ENCODE measurements at regions not wholly inside any gene's neighbourhood (a gene's known extent, or its start where the extent isn't known, plus 50 kb on each side); places are given as distances from the start of the nearest gene placed in this dataset.

DNA sequence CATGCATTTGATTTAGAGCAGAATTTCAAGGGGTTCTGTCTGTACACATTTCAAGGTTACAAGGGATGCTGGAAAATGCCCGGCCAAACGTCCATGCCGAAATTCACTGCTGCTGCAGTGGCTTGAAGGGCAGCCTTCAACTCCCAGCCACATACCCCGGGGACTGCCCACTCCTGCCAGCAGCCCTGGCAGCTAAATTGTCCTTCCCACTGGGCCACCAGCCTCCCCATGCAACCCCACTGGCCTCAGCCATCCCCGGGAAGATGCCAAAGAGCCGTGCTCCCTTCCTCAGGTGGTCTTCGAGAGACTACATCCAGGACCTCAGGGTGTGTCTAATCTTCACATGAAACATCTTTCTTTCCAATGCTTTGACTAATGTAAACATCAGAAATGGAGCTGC lies 478.7 kb upstream of the MYT1L start:
- TF ChIP-seq, protein P1, sequence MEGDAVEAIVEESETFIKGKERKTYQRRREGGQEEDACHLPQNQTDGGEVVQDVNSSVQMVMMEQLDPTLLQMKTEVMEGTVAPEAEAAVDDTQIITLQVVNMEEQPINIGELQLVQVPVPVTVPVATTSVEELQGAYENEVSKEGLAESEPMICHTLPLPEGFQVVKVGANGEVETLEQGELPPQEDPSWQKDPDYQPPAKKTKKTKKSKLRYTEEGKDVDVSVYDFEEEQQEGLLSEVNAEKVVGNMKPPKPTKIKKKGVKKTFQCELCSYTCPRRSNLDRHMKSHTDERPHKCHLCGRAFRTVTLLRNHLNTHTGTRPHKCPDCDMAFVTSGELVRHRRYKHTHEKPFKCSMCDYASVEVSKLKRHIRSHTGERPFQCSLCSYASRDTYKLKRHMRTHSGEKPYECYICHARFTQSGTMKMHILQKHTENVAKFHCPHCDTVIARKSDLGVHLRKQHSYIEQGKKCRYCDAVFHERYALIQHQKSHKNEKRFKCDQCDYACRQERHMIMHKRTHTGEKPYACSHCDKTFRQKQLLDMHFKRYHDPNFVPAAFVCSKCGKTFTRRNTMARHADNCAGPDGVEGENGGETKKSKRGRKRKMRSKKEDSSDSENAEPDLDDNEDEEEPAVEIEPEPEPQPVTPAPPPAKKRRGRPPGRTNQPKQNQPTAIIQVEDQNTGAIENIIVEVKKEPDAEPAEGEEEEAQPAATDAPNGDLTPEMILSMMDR (conservative IDR thresholded peaks at IDR 0.05; ENCODE audit: low read depth, low read length), result no peak
- H3K4me3 ChIP-seq (ENCODE audit: low read depth, low read length), result no peak overlapping the region
- no peak for DNase-seq (ENCODE audit: low read depth)

DNA sequence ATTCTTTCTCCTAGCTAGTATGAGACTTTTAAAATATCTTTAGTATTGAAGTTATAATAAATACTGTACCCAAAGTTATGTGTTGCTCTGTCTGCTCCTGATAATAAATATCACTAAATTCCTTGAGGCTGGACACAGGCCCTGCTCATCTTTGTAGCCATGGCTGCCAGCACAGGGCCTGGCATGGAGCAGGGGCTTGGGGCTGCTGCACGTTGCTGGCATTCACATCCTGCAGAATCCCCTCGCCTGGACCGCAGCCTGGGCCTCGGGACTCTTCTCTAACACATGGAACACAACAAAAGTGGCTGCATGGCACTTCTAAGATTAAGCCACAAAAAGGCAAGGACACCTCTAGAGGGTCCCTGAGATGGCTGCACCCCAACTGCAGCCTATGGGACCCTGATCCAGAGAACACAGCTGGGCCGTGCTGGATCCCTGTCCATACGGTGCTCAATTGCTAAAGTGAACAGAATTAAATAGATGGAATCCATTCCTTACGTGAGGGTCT lies 477.5 kb upstream of the MYT1L start:
- TF ChIP-seq, protein P1 (conservative IDR thresholded peaks at IDR 0.05; ENCODE audit: low read depth, low read length), result no peak
- H3K4me3 ChIP-seq (ENCODE audit: low read depth, low read length), result no peak overlapping the region
- DNase-seq (ENCODE audit: low read depth), result no peak

DNA sequence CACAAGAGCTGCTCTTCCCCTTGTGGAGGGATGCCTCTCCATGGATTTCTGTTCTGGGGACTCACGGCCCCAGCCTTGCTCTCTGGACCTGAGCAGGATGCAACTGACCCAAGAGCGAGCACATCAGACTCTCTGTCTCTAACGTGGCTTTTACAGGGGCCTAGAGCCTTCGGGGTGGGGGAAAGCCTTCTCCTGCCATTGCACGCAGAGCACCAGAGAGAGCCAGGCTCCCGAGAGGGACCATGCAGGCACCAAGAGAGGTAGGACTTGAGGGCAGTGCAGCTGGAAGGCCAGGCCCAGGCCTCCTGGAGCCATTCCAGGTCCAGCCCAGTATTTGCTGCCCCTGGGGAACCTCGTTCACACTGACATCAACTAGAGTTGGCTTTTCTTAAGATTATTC lies 475.6 kb upstream of the MYT1L start:
- no peak overlapping the region for H3K4me3 ChIP-seq (ENCODE audit: low read depth, low read length)
- TF ChIP-seq, protein P1 (conservative IDR thresholded peaks at IDR 0.05; ENCODE audit: low read depth, low read length), result no peak
- DNase-seq (ENCODE audit: low read depth), result no peak

DNA sequence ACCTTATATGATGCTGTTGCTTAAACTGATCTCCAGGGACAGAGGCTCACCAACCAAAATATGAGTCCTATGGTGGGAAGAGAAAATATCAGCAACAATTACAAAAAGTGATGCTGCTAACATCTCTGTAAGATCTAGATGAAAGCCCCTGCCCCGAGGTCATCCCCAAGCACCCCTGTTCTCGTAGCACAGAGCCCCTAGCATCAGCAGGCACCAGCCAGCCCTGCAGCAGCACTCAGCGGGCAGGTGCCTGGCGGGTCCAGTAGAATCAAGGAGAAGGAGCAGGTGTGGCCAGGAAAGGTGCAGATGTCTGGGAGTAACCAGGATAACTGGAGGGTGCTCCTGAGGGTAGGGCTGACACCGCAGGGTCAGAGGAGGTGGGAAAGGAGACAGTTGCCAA lies 474.2 kb upstream of the MYT1L start:
- TF ChIP-seq, protein P1 (conservative IDR thresholded peaks at IDR 0.05; ENCODE audit: low read depth, low read length), result no peak
- no peak for DNase-seq (ENCODE audit: low read depth)
- H3K4me3 ChIP-seq (ENCODE audit: low read depth, low read length), result no peak overlapping the region

DNA sequence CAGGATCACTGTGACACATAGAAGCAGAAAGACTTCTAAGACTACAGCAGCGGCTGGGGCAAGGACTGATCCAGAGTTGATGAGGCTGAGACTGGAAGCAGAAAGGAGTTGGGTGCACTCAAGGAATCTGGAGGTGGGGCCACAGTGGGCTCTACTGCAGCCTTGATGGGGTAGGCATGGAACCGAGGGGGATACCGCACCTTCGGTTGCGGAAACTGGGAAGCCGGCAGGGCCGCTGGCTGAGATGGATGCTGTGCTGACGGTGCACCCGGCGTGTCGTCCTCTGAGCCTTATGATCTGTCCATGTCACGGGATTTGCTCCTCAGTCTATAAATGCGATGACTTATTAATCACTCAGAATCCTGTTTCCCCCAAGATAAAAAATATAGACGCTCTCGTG lies 473.5 kb upstream of the MYT1L start:
- no peak for DNase-seq (ENCODE audit: low read depth)
- TF ChIP-seq, protein P1 (conservative IDR thresholded peaks at IDR 0.05; ENCODE audit: low read depth, low read length), result no peak
- H3K4me3 ChIP-seq (ENCODE audit: low read depth, low read length), result no peak overlapping the region

DNA sequence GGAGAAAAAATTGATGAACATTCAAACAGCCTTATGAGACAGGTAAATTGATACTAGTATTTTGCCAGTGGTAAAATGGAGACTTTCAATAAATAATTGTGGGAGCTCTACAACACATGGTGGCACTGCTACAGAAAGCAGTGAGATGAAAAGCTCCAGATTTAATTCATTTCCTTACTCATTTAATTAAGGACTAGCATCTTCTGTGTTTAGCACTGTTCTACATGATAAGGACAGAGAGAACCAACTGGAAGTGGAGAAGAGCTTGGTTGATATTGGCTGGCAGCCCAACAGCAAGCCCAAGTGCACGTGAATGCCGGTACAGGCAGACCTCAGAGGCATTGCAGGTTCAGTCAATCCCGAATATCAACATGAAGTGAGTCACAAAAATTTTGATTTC lies 470.4 kb upstream of the MYT1L start:
- no peak overlapping the region for H3K4me3 ChIP-seq (ENCODE audit: low read depth, low read length)
- no peak for DNase-seq (ENCODE audit: low read depth)
- TF ChIP-seq, protein P1 (conservative IDR thresholded peaks at IDR 0.05; ENCODE audit: low read depth, low read length), result no peak

DNA sequence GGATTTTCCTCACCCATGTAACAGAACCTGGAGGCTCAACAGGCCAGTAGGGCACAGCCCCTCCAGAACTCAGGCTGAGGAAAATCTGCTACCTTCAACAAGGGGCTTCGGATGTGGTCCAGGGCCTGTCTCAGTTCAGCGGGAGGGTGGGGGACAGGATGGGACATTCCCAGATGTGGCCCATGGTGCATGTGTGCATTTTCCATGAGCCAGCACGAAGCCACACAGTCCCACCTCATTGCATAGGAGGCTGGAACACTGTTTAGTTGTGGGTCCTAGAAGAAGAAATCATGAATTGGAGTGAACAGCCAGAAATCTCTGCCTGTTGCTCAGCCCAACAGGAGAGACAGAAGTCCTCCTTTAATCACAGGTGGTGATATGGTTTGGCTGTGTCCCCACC lies 469.6 kb upstream of the MYT1L start:
- DNase-seq (ENCODE audit: low read depth), result no peak
- TF ChIP-seq, protein P1 (conservative IDR thresholded peaks at IDR 0.05; ENCODE audit: low read depth, low read length), result no peak
- no peak overlapping the region for H3K4me3 ChIP-seq (ENCODE audit: low read depth, low read length)

All from choroid plexus epithelial cell (primary cell).